ENCODE measurements at regions not wholly inside any gene's neighbourhood (a gene's known extent, or its start where the extent isn't known, plus 50 kb on each side); places are given as distances from the start of the nearest gene placed in this dataset.
A peak's percentile ranks its signal among the peaks of the same experiment; 100 is the strongest.

DNA sequence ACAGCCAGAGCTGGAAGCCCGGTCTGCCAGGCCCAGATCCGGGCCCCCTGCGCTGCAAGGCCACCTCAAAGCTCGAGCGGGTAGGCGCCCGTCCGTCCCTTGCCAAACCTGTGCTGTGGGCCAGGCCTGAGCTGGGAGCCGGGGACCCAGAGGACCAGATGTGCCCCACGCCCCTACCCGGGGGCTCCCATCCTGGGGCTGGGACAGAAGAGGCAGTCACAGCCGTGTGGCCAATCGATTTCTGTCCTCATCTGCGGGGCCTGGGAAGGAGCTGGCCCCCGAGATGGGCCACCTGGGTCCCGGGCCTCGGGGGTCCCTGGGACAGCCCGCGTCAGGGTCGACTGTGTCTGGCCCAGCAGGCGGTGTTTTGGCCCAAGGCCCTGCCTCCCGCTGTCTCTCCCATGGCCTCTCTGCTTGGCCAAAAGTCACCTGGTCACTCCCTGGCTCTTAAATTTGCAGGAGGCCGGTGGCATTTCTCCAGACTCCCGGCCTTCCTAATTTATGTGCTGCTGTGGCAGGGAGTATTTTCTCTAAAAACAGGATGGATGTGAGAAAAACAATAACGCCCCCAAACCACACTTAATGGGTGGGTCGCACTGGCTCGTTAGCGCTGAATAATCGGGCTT, 63.8 kb downstream of the UNCX start (continued):
- TF ChIP-seq ELF1 (IDR thresholded peaks at IDR 0.05) = no peak
- no peak for TF ChIP-seq NFIC (IDR thresholded peaks at IDR 0.05; ENCODE audit: borderline replicate concordance)
- TF ChIP-seq GATA2 (CRISPR knock-in tag; IDR thresholded peaks at IDR 0.05) = no peak
- TF ChIP-seq GABPA (IDR thresholded peaks at IDR 0.05; ENCODE audit: low read depth) = no peak
- TF ChIP-seq RFX5 (IDR thresholded peaks at IDR 0.05; ENCODE audit: low read length) = no peak
- no peak for TF ChIP-seq FOXJ3 (CRISPR knock-in tag; IDR thresholded peaks at IDR 0.05)

DNA sequence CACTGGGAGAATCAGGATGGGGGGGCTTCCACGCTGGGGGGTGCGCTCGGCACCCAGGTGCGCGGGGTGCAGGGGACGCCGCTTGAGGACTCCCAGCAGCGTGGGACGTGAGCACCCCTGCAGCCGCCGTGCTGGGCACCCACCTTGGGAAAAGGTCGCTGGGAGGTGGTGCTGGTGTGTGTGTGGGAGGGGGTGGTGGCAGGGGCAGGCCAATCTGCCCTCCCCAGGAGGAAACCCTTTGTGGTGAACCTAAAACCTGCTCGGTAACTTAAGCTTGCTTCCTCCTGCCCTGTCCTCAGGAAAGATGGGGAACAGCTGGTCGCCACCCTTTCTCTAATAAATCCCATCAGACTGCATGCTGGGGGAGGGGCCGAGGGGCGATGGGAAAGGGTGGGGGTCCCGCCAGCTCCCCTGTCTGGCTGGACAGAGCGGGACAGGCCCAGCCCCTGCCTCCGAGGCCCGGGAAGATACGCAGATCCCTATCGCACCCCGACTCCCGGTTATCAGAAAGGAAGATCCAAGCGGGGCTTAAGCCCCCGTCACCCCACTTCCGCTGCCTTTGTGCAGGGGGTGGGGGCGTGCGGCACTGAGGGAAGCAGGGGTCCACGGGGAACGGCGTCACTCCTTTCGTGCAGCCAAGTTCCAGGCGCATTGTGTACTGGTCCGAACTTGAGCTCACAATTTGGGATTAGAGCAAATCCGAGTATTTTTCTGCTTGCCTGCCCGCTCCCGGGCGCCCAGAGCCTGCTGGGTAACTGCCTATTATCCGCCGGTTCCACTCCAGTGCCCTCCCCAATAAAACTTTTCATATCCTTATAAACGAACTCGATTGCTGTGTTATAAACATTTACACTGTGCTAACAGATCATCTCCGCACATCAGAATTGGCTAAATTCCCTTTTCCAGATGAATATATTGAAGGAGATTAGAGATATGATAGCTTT, 64.6 kb downstream of the UNCX start:
- 0 out of 2 replicates have a peak, but pooled peaks cover 5% of the 10 kb centered on the region for H4K20me1 ChIP-seq (ENCODE audit: insufficient read depth)
- DNase-seq = peak; percentile 46
- TF ChIP-seq EZH2phosphoT487 (IDR thresholded peaks at IDR 0.05; ENCODE audit: borderline replicate concordance, low read depth) (peak; percentile 88; the same call in 1 of the 2 replicates), RAD21 (IDR thresholded peaks at IDR 0.05; ENCODE audit: low read length) (no peak), CTCF (IDR thresholded peaks at IDR 0.05) (no peak), YY1 (IDR thresholded peaks at IDR 0.05; ENCODE audit: low read depth) (no peak), POLR2AphosphoS5 (IDR thresholded peaks at IDR 0.05; ENCODE audit: low read depth, low read length) (no peak), RCOR1 (IDR thresholded peaks at IDR 0.05; ENCODE audit: low read length) (no peak), USF1 (IDR thresholded peaks at IDR 0.05; ENCODE audit: borderline replicate concordance, low read depth) (no peak), NFIC (IDR thresholded peaks at IDR 0.05; ENCODE audit: borderline replicate concordance) (no peak)
- H2AFZ ChIP-seq (ENCODE audit: low read depth) = no peak overlapping the region
- peaks cover 89% of the 10 kb centered on the region for H3K27me3 ChIP-seq (ENCODE audit: insufficient read depth)
- H3K4me2 ChIP-seq = peak overlapping the region; percentile 23; the same call in 1 of the 2 replicates
- no peak overlapping the region for H3K27ac ChIP-seq (ENCODE audit: low read depth in 2 of 2, low read length in 1 of 2)
- ChIA-PET POLR2A (interaction anchor here (0.6 kb wide), 1 partner anchor 21 kb away, joined by 3 read pairs; no protein-coding TSS in a partner anchor), CTCF (interaction anchor here (0.7 to 4.0 kb wide), 7 partner anchors 38 to 136 kb away, joined by 3 to 13 read pairs (median 3); no protein-coding TSS in a partner anchor)
- H3K4me1 ChIP-seq (ENCODE audit: control insufficient read depth in 1 of 2, insufficient read depth in 2 of 2, low read depth in 1 of 2, low read length in 1 of 2) = no peaks in the 10 kb centered on the region
- H3K79me2 ChIP-seq (ENCODE audit: insufficient read depth) = no peaks in the 10 kb centered on the region
- H3K9me3 ChIP-seq = no peaks in the 10 kb centered on the region
- no peaks in the 10 kb centered on the region for H3K36me3 ChIP-seq (replicated peaks in 1 of 2; ENCODE audit: control insufficient read depth in 1 of 2, insufficient read depth in 2 of 2, low read length in 1 of 2)
- H3K4me3 ChIP-seq (ENCODE audit: low read depth in 2 of 2, low read length in 1 of 2) = no peak overlapping the region
- peaks cover 3% of the 10 kb centered on the region for H3F3A ChIP-seq (replicated peaks; ENCODE audit: insufficient read depth)
- H3K9me2 ChIP-seq = no peaks in the 10 kb centered on the region
- no peak overlapping the region for H3K9ac ChIP-seq
- 13% methylated on average over 43 of the region's 44 CpGs for WGBS (ENCODE audit: low lambda C conversion rate)
